ENCODE measurements at regions not wholly inside any gene's neighbourhood (a gene's known extent, or its start where the extent isn't known, plus 50 kb on each side); places are given as distances from the start of the nearest gene placed in this dataset.

GRCh38 chr1:222140206-222140605 lies 398.3 kb upstream of the DUSP10 start:
- TF ChIP-seq, protein P1, sequence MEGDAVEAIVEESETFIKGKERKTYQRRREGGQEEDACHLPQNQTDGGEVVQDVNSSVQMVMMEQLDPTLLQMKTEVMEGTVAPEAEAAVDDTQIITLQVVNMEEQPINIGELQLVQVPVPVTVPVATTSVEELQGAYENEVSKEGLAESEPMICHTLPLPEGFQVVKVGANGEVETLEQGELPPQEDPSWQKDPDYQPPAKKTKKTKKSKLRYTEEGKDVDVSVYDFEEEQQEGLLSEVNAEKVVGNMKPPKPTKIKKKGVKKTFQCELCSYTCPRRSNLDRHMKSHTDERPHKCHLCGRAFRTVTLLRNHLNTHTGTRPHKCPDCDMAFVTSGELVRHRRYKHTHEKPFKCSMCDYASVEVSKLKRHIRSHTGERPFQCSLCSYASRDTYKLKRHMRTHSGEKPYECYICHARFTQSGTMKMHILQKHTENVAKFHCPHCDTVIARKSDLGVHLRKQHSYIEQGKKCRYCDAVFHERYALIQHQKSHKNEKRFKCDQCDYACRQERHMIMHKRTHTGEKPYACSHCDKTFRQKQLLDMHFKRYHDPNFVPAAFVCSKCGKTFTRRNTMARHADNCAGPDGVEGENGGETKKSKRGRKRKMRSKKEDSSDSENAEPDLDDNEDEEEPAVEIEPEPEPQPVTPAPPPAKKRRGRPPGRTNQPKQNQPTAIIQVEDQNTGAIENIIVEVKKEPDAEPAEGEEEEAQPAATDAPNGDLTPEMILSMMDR (IDR thresholded peaks at IDR 0.05; ENCODE audit: borderline replicate concordance, extremely low read depth, insufficient read depth): no peak
- no peaks in the 10 kb centered on the region for H3K4me1 ChIP-seq (ENCODE audit: control insufficient read depth in 2 of 3, insufficient read depth in 2 of 3, low read depth in 1 of 3, low read length in 3 of 3)
- intact Hi-C loops (cut with DNase I): no loop called here
- no peaks in the 10 kb centered on the region for H3K27me3 ChIP-seq (ENCODE audit: control insufficient read depth, insufficient read depth, low read length)
- no peak overlapping the region for H3K4me3 ChIP-seq (ENCODE audit: low read length in 3 of 3)
- no peak overlapping the region for H3K27ac ChIP-seq (ENCODE audit: low read depth in 2 of 2, low read length in 2 of 2)
- no peak for DNase-seq
- H3K9ac ChIP-seq (ENCODE audit: low read length in 3 of 3): no peak overlapping the region
- no peaks in the 10 kb centered on the region for H3K9me3 ChIP-seq (ENCODE audit: control insufficient read depth in 2 of 3, insufficient read depth in 1 of 3, low read length in 3 of 3)
- H3K36me3 ChIP-seq (ENCODE audit: control insufficient read depth in 2 of 3, insufficient read depth in 3 of 3, low read length in 3 of 3): no peaks in the 10 kb centered on the region
- FAIRE-seq: no peak

DNA sequence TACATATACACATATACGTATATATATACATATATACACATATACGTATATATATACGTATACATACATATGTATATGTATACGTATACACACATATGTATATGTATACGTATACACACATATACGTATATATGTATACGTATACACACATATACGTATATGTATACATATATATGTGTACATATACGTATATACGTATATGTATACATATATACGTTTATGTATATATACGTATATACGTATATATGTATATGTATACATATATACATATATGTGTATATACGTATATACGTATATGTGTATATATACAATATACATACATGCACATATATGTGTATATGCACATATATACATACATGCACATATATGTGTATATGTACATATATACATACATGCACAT lies 396.2 kb upstream of the DUSP10 start:
- Histone ChIP-seq H3K4me1 (ENCODE audit: control insufficient read depth in 2 of 3, insufficient read depth in 2 of 3, low read depth in 1 of 3, low read length in 3 of 3) (no peaks in the 10 kb centered on the region), H3K9ac (ENCODE audit: low read length in 3 of 3) (no peak overlapping the region), H3K4me3 (ENCODE audit: low read length in 3 of 3) (no peak overlapping the region), H3K36me3 (ENCODE audit: control insufficient read depth in 2 of 3, insufficient read depth in 3 of 3, low read length in 3 of 3) (no peaks in the 10 kb centered on the region), H3K9me3 (ENCODE audit: control insufficient read depth in 2 of 3, insufficient read depth in 1 of 3, low read length in 3 of 3) (peaks cover 0 to 6% (median 0%) of the 10 kb centered on the region in 3 donors), H3K27me3 (ENCODE audit: control insufficient read depth, insufficient read depth, low read length) (no peaks in the 10 kb centered on the region), H3K27ac (ENCODE audit: low read depth in 2 of 2, low read length in 2 of 2) (no peak overlapping the region)
- no peak for DNase-seq
- intact Hi-C loops (cut with DNase I): no loop called here
- TF ChIP-seq, protein P1 (IDR thresholded peaks at IDR 0.05; ENCODE audit: borderline replicate concordance, extremely low read depth, insufficient read depth): no peak
- FAIRE-seq: peak; percentile 93

DNA sequence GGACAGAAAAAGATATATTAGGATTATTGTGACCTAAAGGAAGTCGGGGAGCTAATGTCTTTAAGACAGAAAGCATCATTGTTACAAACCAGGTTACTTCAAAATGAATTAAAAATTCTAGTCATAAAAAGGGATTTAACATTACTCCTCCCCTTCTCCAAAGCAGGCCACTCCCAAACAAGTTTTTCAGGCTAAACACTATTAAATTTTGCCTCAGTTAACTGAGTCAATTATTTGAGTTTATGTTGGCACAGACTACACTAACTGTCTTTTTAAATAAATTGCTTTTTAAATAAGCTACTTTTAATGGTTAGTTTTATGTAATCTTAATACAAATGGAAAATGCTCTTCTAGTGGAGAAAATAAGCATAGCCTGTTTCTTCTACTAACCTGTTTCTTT lies 395.0 kb upstream of the DUSP10 start:
- Histone ChIP-seq H3K36me3 (ENCODE audit: control insufficient read depth in 2 of 3, insufficient read depth in 3 of 3, low read length in 3 of 3) (no peaks in the 10 kb centered on the region), H3K27ac (ENCODE audit: low read depth in 2 of 2, low read length in 2 of 2) (no peak overlapping the region), H3K9me3 (ENCODE audit: control insufficient read depth in 2 of 3, insufficient read depth in 1 of 3, low read length in 3 of 3) (peaks cover 0 to 6% (median 0%) of the 10 kb centered on the region in 3 donors), H3K9ac (ENCODE audit: low read length in 3 of 3) (no peak overlapping the region), H3K27me3 (ENCODE audit: control insufficient read depth, insufficient read depth, low read length) (no peaks in the 10 kb centered on the region), H3K4me3 (ENCODE audit: low read length in 3 of 3) (no peak overlapping the region), H3K4me1 (ENCODE audit: control insufficient read depth in 2 of 3, insufficient read depth in 2 of 3, low read depth in 1 of 3, low read length in 3 of 3) (no peaks in the 10 kb centered on the region)
- FAIRE-seq: no peak
- DNase-seq: no peak
- TF ChIP-seq, protein P1 (IDR thresholded peaks at IDR 0.05; ENCODE audit: borderline replicate concordance, extremely low read depth, insufficient read depth): no peak
- intact Hi-C loops (cut with DNase I): no loop called here

DNA sequence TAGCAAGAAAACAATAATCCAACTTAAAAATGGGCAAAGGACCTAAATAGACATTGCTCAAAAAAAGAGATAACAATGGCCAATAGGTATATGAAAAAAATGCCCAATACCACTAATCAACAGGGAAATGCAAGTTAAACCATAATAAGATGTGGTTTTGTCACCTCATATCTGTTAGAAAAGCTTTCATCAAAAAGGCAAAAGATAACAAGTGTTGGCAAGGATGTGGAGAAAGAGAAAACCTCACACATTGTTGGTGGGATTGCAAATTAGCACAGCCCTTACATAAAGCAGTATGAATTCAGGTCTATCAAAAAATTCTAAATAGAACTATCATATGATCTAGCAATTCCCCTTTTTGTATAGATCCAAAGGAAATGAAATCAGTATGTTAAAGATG lies 387.2 kb upstream of the DUSP10 start:
- FAIRE-seq: no peak
- H3K9ac ChIP-seq (ENCODE audit: low read length in 3 of 3): no peak overlapping the region
- H3K27me3 ChIP-seq (ENCODE audit: control insufficient read depth, insufficient read depth, low read length): no peaks in the 10 kb centered on the region
- H3K9me3 ChIP-seq (ENCODE audit: control insufficient read depth in 2 of 3, insufficient read depth in 1 of 3, low read length in 3 of 3): peaks cover 0 to 4% (median 0%) of the 10 kb centered on the region in 3 donors
- H3K4me3 ChIP-seq (ENCODE audit: low read length in 3 of 3): no peak overlapping the region
- H3K36me3 ChIP-seq (ENCODE audit: control insufficient read depth in 2 of 3, insufficient read depth in 3 of 3, low read length in 3 of 3): no peaks in the 10 kb centered on the region
- no peaks in the 10 kb centered on the region for H3K4me1 ChIP-seq (ENCODE audit: control insufficient read depth in 2 of 3, insufficient read depth in 2 of 3, low read depth in 1 of 3, low read length in 3 of 3)
- no peak for DNase-seq
- no peak overlapping the region for H3K27ac ChIP-seq (ENCODE audit: low read depth in 2 of 2, low read length in 2 of 2)
- intact Hi-C loops (cut with DNase I): no loop called here
- TF ChIP-seq, protein P1 (IDR thresholded peaks at IDR 0.05; ENCODE audit: borderline replicate concordance, extremely low read depth, insufficient read depth): no peak
